SK-N-SH (cell line): ENCODE measurements at regions not wholly inside any gene's neighbourhood (a gene's known extent, or its start where the extent isn't known, plus 50 kb on each side); places are given as distances from the start of the nearest gene placed in this dataset.

ENCODE experiments used
- CHD2 ChIP-seq: fragments of 150-350 bp; IDR thresholded peaks from 2 replicates; pipeline ENCODE4 v1.6.1; 2018; ENCODE audit warnings: low read length; ENCODE audit not compliant: partially characterized antibody
- CTCF ChIP-seq: fragments of 200-600 bp; sonication (generic); IDR thresholded peaks from 2 replicates; pipeline ENCODE4 v1.6.1; 2017; ENCODE audit warnings: antibody characterized with exemption, mild to moderate bottlenecking, moderate library complexity
- EP300 ChIP-seq, 2 experiments: IDR thresholded peaks; 2 replicates each; pipeline versions ENCODE4 v1.4.0 to v1.6.1; 2012; ENCODE audit warnings: borderline replicate concordance in 1 of 2, low read depth in 1 of 2, low read length in 1 of 2
- EZH2phosphoT487 ChIP-seq: fragments of 200-600 bp; sonication (generic); IDR thresholded peaks from 2 replicates; pipeline ENCODE4 v1.6.1; 2017; ENCODE audit warnings: low read depth, mixed run types, mild to moderate bottlenecking, antibody characterized with exemption, moderate library complexity, borderline replicate concordance
- FOXM1 ChIP-seq: IDR thresholded peaks from 2 replicates; pipeline ENCODE4 v1.4.0; 2012; ENCODE audit warnings: low read depth, mild to moderate bottlenecking
- GATA2 ChIP-seq: sonication (generic); formaldehyde crosslinking; IDR thresholded peaks from 2 replicates; pipeline ENCODE4 v1.5.0; 2020; ENCODE audit warnings: mild to moderate bottlenecking, missing genetic modification reagents
- JUND ChIP-seq: IDR thresholded peaks from 2 replicates; pipeline ENCODE4 v1.4.0; 2012
- MAX ChIP-seq: IDR thresholded peaks from 2 replicates; pipeline ENCODE4 v1.4.0; 2012; ENCODE audit warnings: low read depth
- NRF1 ChIP-seq: IDR thresholded peaks from 2 replicates; pipeline ENCODE4 v1.6.1; 2012; ENCODE audit warnings: low read depth, mild to moderate bottlenecking, low read length
- POLR2AphosphoS5 ChIP-seq: IDR thresholded peaks from 2 replicates; pipeline ENCODE4 v1.6.1; 2012; ENCODE audit warnings: low read depth, low read length
- RAD21 ChIP-seq: IDR thresholded peaks from 2 replicates; pipeline ENCODE4 v1.6.1; 2012; ENCODE audit warnings: mild to moderate bottlenecking, low read length
- TAF1 ChIP-seq: IDR thresholded peaks from 2 replicates; pipeline ENCODE4 v1.6.1; 2012; ENCODE audit warnings: low read depth, mild to moderate bottlenecking, low read length, moderate library complexity, borderline replicate concordance
- USF2 ChIP-seq: fragments of 150-350 bp; IDR thresholded peaks from 2 replicates; pipeline ENCODE4 v1.6.1; 2017; ENCODE audit warnings: antibody characterized with exemption, low read length, low read depth, borderline replicate concordance
- YY1 ChIP-seq: IDR thresholded peaks from 2 replicates; pipeline ENCODE4 v1.4.0; 2012; ENCODE audit warnings: low read depth, mild to moderate bottlenecking

GRCh38 chr11:103705642-103706041 is 330.8 kb upstream of the DDI1 start:
- TF ChIP-seq CTCF (no peak), USF2 (no peak), EP300 (IDR thresholded peaks at IDR 0.05; ENCODE audit: borderline replicate concordance in 1 of 2, low read depth in 1 of 2, low read length in 1 of 2) (no peak), FOXM1 (no peak), NRF1 (no peak), TAF1 (no peak), POLR2AphosphoS5 (no peak), MAX (no peak), YY1 (no peak), GATA2 (CRISPR knock-in tag) (no peak), EZH2phosphoT487 (no peak), JUND (no peak), RAD21 (no peak), CHD2 (no peak)
